HepG2 (cell line): ENCODE measurements at regions not wholly inside any gene's neighbourhood (a gene's known extent, or its start where the extent isn't known, plus 50 kb on each side); places are given as distances from the start of the nearest gene placed in this dataset.

Experiments used
- ARNT ChIP-seq: fragments of 450-650 bp; IDR thresholded peaks from 2 replicates; pipeline ENCODE4 v1.6.1; 2017
- BRD4 ChIP-seq: sonication (generic); formaldehyde crosslinking; IDR thresholded peaks from 2 replicates; pipeline ENCODE4 v1.4.0; 2020; ENCODE audit warnings: missing genetic modification reagents
- GATAD1 ChIP-seq: IDR thresholded peaks from 2 replicates; pipeline ENCODE4 v1.6.1; 2016; ENCODE audit warnings: missing genetic modification reagents, missing compliant biosample characterization
- MTF2 ChIP-seq: sonication (generic); formaldehyde crosslinking; IDR thresholded peaks from 2 replicates; pipeline ENCODE4 v1.5.0; 2020; ENCODE audit warnings: missing genetic modification reagents, borderline replicate concordance
- NFE2 ChIP-seq: sonication (generic); formaldehyde crosslinking; IDR thresholded peaks from 2 replicates; pipeline ENCODE4 v1.4.0; 2020; ENCODE audit warnings: missing genetic modification reagents
- TARDBP ChIP-seq: sonication (generic); formaldehyde crosslinking; IDR thresholded peaks from 2 replicates; pipeline ENCODE4 v1.8.0; 2022; ENCODE audit warnings: mild to moderate bottlenecking, missing genetic modification reagents
- ZBTB2 ChIP-seq: sonication (generic); formaldehyde crosslinking; IDR thresholded peaks from 2 replicates; pipeline ENCODE4 v1.8.0; 2022; ENCODE audit warnings: low read depth, missing genetic modification reagents
- ZNF335 ChIP-seq: sonication (generic); formaldehyde crosslinking; IDR thresholded peaks from 2 replicates; pipeline ENCODE4 v1.4.0; 2020; ENCODE audit warnings: missing genetic modification reagents
- ZNF737 ChIP-seq: sonication (generic); formaldehyde crosslinking; IDR thresholded peaks from 2 replicates; pipeline ENCODE4 v1.5.0; 2020; ENCODE audit warnings: missing genetic modification reagents, mild to moderate bottlenecking, borderline replicate concordance
- TF ChIP-seq, protein P1 (sequence below): sonication (generic); formaldehyde crosslinking; IDR thresholded peaks from 2 replicates; pipeline ENCODE4 v1.4.0; 2020; ENCODE audit warnings: mild to moderate bottlenecking, low read depth, missing genetic modification reagents

- no peak for TF ChIP-seq ARNT
- no peak for TF ChIP-seq NFE2 (CRISPR knock-in tag)
- TF ChIP-seq ZNF737 (CRISPR knock-in tag): no peak
- TF ChIP-seq MTF2 (CRISPR knock-in tag): no peak
- TF ChIP-seq TARDBP (CRISPR knock-in tag): no peak
- no peak for TF ChIP-seq ZNF335 (CRISPR knock-in tag)
- no peak for TF ChIP-seq GATAD1 (CRISPR knock-in tag)
- no peak for TF ChIP-seq ZBTB2 (CRISPR knock-in tag)
- TF ChIP-seq, protein P1, sequence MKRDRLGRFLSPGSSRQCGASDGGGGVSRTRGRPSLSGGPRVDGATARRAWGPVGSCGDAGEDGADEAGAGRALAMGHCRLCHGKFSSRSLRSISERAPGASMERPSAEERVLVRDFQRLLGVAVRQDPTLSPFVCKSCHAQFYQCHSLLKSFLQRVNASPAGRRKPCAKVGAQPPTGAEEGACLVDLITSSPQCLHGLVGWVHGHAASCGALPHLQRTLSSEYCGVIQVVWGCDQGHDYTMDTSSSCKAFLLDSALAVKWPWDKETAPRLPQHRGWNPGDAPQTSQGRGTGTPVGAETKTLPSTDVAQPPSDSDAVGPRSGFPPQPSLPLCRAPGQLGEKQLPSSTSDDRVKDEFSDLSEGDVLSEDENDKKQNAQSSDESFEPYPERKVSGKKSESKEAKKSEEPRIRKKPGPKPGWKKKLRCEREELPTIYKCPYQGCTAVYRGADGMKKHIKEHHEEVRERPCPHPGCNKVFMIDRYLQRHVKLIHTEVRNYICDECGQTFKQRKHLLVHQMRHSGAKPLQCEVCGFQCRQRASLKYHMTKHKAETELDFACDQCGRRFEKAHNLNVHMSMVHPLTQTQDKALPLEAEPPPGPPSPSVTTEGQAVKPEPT (CRISPR knock-in tag): no peak
- TF ChIP-seq BRD4 (CRISPR knock-in tag): no peak
These were observed 61.3 kb upstream of the CRIM1 start for GRCh38 chr2:36294316-36294721.
